GM23338 (cell line): ENCODE measurements at regions not wholly inside any gene's neighbourhood (a gene's known extent, or its start where the extent isn't known, plus 50 kb on each side); places are given as distances from the start of the nearest gene placed in this dataset.

Experiments used
- CREB1 ChIP-seq: fragments of 250-450 bp; sonication (Bioruptor Pico); IDR thresholded peaks from 2 replicates; pipeline ENCODE4 v1.5.0; 2020; ENCODE audit warnings: low read depth, mild to moderate bottlenecking, moderate library complexity
- EZH2 ChIP-seq: fragments of 200-600 bp; sonication (generic); IDR thresholded peaks from one replicate; pipeline ENCODE4 v1.8.0; 2017; ENCODE audit warnings: antibody characterized with exemption, mild to moderate bottlenecking, low read depth; ENCODE audit not compliant: unreplicated experiment
- EZH2phosphoT487 ChIP-seq: fragments of 200-600 bp; sonication (generic); IDR thresholded peaks from one replicate; pipeline ENCODE4 v1.8.1; 2018; ENCODE audit warnings: antibody characterized with exemption; ENCODE audit not compliant: unreplicated experiment
- POLR2AphosphoS5 ChIP-seq: IDR thresholded peaks from 2 replicates; pipeline ENCODE4 v1.6.1; 2016; ENCODE audit warnings: antibody characterized with exemption, low read depth
- STAT1 ChIP-seq: IDR thresholded peaks from one replicate; pipeline ENCODE4 v1.6.1; 2016; ENCODE audit warnings: antibody characterized with exemption; ENCODE audit not compliant: unreplicated experiment
- ZNF331 ChIP-seq: fragments of 250-450 bp; sonication (Bioruptor Pico); IDR thresholded peaks from 2 replicates; pipeline ENCODE4 v1.5.0; 2020; ENCODE audit warnings: low read depth, mild to moderate bottlenecking, moderate library complexity
- TF ChIP-seq, protein P1 (sequence below), 2 experiments: fragments of 200-600 bp in 1 of 2; sonication (generic) in 1 of 2; conservative IDR thresholded peaks; 2 replicates each; pipeline versions ENCODE4 v1.5.1 to v1.6.1; 2016 to 2017; ENCODE audit warnings: antibody characterized with exemption in 2 of 2, low read depth in 2 of 2, mild to moderate bottlenecking in 2 of 2, moderate library complexity in 1 of 2
- TF ChIP-seq, protein P2 (sequence below): IDR thresholded peaks from one replicate; pipeline ENCODE4 v1.6.1; 2018; ENCODE audit warnings: antibody characterized with exemption; ENCODE audit not compliant: unreplicated experiment

DNA sequence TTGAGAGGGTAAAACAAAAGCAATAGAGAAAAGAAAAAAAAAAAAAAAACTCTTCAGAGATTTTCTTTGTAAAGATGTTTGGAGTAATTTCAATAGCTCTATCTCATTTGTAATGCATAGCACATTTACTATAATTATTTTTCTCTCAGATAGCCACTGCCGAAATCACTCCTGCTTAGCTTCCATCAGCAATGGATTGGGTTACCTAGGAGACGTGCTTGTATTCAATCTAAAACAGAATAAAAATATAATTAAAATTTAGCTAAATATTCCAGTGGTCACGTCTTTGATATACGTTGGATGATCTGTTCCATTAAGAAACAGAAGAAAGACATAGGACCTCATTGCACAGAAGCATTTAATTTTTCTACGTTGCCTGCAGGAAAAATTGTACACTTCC, 1435.7 kb upstream of the DDX18 start:
- TF ChIP-seq POLR2AphosphoS5, result no peak
- TF ChIP-seq, protein P1, sequence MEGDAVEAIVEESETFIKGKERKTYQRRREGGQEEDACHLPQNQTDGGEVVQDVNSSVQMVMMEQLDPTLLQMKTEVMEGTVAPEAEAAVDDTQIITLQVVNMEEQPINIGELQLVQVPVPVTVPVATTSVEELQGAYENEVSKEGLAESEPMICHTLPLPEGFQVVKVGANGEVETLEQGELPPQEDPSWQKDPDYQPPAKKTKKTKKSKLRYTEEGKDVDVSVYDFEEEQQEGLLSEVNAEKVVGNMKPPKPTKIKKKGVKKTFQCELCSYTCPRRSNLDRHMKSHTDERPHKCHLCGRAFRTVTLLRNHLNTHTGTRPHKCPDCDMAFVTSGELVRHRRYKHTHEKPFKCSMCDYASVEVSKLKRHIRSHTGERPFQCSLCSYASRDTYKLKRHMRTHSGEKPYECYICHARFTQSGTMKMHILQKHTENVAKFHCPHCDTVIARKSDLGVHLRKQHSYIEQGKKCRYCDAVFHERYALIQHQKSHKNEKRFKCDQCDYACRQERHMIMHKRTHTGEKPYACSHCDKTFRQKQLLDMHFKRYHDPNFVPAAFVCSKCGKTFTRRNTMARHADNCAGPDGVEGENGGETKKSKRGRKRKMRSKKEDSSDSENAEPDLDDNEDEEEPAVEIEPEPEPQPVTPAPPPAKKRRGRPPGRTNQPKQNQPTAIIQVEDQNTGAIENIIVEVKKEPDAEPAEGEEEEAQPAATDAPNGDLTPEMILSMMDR (conservative IDR thresholded peaks at IDR 0.05; ENCODE audit: low read depth in 2 of 2), result no peak
- TF ChIP-seq, protein P2, sequence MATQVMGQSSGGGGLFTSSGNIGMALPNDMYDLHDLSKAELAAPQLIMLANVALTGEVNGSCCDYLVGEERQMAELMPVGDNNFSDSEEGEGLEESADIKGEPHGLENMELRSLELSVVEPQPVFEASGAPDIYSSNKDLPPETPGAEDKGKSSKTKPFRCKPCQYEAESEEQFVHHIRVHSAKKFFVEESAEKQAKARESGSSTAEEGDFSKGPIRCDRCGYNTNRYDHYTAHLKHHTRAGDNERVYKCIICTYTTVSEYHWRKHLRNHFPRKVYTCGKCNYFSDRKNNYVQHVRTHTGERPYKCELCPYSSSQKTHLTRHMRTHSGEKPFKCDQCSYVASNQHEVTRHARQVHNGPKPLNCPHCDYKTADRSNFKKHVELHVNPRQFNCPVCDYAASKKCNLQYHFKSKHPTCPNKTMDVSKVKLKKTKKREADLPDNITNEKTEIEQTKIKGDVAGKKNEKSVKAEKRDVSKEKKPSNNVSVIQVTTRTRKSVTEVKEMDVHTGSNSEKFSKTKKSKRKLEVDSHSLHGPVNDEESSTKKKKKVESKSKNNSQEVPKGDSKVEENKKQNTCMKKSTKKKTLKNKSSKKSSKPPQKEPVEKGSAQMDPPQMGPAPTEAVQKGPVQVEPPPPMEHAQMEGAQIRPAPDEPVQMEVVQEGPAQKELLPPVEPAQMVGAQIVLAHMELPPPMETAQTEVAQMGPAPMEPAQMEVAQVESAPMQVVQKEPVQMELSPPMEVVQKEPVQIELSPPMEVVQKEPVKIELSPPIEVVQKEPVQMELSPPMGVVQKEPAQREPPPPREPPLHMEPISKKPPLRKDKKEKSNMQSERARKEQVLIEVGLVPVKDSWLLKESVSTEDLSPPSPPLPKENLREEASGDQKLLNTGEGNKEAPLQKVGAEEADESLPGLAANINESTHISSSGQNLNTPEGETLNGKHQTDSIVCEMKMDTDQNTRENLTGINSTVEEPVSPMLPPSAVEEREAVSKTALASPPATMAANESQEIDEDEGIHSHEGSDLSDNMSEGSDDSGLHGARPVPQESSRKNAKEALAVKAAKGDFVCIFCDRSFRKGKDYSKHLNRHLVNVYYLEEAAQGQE, result no peak
- no peak for TF ChIP-seq EZH2
- no peak for TF ChIP-seq EZH2phosphoT487
- no peak for TF ChIP-seq CREB1 (CRISPR knock-in tag)
- no peak for TF ChIP-seq STAT1
- no peak for TF ChIP-seq ZNF331
